ENCODE measurements at regions not wholly inside any gene's neighbourhood (a gene's known extent, or its start where the extent isn't known, plus 50 kb on each side); places are given as distances from the start of the nearest gene placed in this dataset.

GRCh38 chr4:124325690-124326089, 386.8 kb downstream of the ANKRD50 start:
- no peak overlapping the region for H3K4me3 ChIP-seq (ENCODE audit: low read length)
- no peak for TF ChIP-seq CTCF (conservative IDR thresholded peaks at IDR 0.05; ENCODE audit: low read length)

DNA sequence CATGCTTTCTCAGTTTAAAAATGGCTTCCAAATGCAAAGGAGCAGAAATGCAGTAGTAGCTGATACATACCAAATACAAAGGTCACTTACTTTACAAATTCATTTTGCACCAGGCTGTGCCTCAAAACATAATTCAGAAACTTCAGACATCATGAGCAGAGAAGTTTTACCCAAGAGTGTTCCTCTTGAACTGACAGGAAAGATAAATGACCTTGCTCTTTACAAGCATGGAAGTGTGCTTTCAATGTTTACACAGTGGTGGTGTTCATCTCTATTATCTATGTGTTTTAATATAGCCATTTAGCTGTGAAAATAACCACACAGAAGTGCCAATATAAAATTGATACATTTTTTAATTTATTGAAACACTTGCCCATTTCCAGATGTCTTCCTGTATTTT, 383.4 kb downstream of the ANKRD50 start:
- no peak for DNase-seq (ENCODE audit: low read depth)
- no peak for TF ChIP-seq CTCF (conservative IDR thresholded peaks at IDR 0.05; ENCODE audit: low read length)
- no peak overlapping the region for H3K4me3 ChIP-seq (ENCODE audit: low read length)

More at GRCh38 chr4:124325690-124326089, 386.8 kb downstream of the ANKRD50 start:
- no peak for DNase-seq (ENCODE audit: low read depth)

DNA sequence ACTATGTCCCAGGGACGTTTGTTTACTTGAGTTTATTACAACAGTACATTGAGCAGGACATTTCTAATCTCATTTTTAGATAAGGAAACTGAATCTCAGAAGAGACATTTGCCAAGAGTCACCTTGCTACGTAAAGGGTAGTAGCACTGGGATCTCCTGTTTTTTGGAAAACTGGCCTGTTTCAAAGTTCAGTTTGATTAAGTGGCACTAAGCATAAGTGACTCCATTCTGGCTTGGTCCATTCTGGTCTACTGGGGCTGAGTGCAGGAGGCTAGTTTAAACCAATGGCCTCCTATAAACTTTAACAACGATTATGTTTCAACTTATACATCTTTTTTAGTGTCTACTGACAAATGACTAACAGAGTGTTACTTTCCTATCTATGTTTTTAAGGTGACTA, 382.5 kb downstream of the ANKRD50 start:
- TF ChIP-seq CTCF (conservative IDR thresholded peaks at IDR 0.05; ENCODE audit: low read length), result no peak
- no peak overlapping the region for H3K4me3 ChIP-seq (ENCODE audit: low read length)
- no peak for DNase-seq (ENCODE audit: low read depth)

- no peak overlapping the region for H3K4me3 ChIP-seq (ENCODE audit: low read length)
- DNase-seq (ENCODE audit: low read depth), result no peak
- TF ChIP-seq CTCF (conservative IDR thresholded peaks at IDR 0.05; ENCODE audit: low read length), result no peak
These were observed 380.8 kb downstream of the ANKRD50 start for GRCh38 chr4:124331781-124332180.

DNA sequence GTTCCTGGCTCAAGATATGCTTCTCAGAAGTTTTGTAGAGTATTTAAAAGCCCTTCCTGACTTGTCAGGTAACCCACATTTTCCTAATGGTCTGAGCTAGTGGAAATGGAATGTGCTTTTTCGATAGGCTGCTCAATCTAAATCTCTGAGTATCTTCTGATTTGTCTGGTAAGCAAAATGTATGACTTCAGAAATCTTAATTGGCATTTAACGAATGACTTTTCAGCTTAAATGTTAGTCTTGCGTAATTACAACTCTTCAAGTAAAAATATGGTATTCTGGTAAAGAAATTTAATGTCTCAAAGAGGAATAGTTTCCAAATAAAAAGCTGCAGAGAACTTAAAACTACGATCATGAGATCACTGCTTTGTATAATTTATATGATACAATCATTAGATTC, 379.1 kb downstream of the ANKRD50 start:
- DNase-seq (ENCODE audit: low read depth), result no peak
- no peak for TF ChIP-seq CTCF (conservative IDR thresholded peaks at IDR 0.05; ENCODE audit: low read length)
- no peak overlapping the region for H3K4me3 ChIP-seq (ENCODE audit: low read length)

DNA sequence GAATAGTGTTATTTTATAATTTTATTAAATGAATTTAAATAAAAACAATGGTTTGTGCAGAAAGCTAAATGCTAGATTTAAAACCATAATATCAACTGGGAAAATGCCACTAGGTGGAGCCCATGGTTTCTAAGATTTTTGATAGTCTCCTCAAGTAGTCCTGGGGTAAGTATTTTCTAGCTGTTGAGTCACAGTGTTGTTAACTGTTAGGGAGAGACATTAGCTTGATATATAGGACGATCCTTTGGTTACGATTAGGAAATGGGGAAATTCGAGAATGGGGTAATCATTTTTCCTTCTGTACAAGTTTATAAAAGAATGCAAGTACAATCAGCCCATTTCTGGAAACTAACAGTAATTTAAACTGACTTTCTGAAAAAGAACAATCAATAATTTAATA, 378.4 kb downstream of the ANKRD50 start:
- peak; percentile 78 for TF ChIP-seq CTCF (conservative IDR thresholded peaks at IDR 0.05; ENCODE audit: low read length)
- peak; percentile 85 for DNase-seq (ENCODE audit: low read depth)
- no peak overlapping the region for H3K4me3 ChIP-seq (ENCODE audit: low read length)

GRCh38 chr4:124337874-124338273, 374.7 kb downstream of the ANKRD50 start:
- H3K4me3 ChIP-seq (ENCODE audit: low read length), result no peak overlapping the region
- peak; percentile 54 for DNase-seq (ENCODE audit: low read depth)
- no peak for TF ChIP-seq CTCF (conservative IDR thresholded peaks at IDR 0.05; ENCODE audit: low read length)
